Epithelial cell of esophagus (primary cell): ENCODE measurements at regions not wholly inside any gene's neighbourhood (a gene's known extent, or its start where the extent isn't known, plus 50 kb on each side); places are given as distances from the start of the nearest gene placed in this dataset.

Experiments
- DNase-seq: peaks from one replicate; pipeline ENCODE4 v3.0.0; 2010; ENCODE audit warnings: low read depth
- H3K4me3 ChIP-seq: 2 replicates; pipeline ENCODE4 v1.5.1; 2011; ENCODE audit warnings: mild to moderate bottlenecking, low read length, control low read depth
- CTCF ChIP-seq: IDR thresholded peaks from 2 replicates; pipeline ENCODE4 v1.5.1; 2011; ENCODE audit warnings: low read depth, mild to moderate bottlenecking, low read length, control low read depth, inconsistent platforms; ENCODE audit not compliant: insufficient read depth; ENCODE audit errors: missing control alignments

GRCh38 chr11:122344215-122344614, 228.2 kb upstream of the BLID start:
- peak; percentile 44 for DNase-seq
- no peak for TF ChIP-seq CTCF
- H3K4me3 ChIP-seq, result no peak overlapping the region

GRCh38 chr11:122343210-122343609, 227.2 kb upstream of the BLID start:
- no peak overlapping the region for H3K4me3 ChIP-seq
- TF ChIP-seq CTCF, result no peak
- no peak for DNase-seq

GRCh38 chr11:122342089-122342744, 226.2 kb upstream of the BLID start:
- peak; percentile 78 for DNase-seq
- no peak for TF ChIP-seq CTCF
- no peak overlapping the region for H3K4me3 ChIP-seq

DNA sequence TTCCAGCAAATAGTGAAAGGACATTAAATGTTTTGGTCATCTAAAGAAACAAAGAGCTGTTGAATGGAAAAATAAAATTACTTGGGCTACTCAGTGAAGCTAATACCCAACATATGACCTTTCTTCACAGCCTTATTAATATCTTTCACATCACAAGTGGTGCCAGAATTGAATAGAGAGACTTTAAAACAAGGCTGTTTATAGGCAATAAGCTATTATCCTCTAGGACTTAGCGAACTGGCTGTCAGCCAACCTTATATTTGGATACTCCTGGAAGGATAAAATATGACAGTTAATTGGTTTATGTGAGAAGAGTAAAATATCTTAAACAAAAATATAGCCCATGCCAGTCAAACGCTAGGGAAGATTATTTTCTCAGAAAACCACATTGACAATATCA, 225.5 kb upstream of the BLID start:
- TF ChIP-seq CTCF, result no peak
- DNase-seq, result no peak
- H3K4me3 ChIP-seq, result no peak overlapping the region

GRCh38 chr11:122340607-122341290, 224.7 kb upstream of the BLID start:
- H3K4me3 ChIP-seq, result no peak overlapping the region
- DNase-seq, result no peak
- TF ChIP-seq CTCF, result no peak

DNA sequence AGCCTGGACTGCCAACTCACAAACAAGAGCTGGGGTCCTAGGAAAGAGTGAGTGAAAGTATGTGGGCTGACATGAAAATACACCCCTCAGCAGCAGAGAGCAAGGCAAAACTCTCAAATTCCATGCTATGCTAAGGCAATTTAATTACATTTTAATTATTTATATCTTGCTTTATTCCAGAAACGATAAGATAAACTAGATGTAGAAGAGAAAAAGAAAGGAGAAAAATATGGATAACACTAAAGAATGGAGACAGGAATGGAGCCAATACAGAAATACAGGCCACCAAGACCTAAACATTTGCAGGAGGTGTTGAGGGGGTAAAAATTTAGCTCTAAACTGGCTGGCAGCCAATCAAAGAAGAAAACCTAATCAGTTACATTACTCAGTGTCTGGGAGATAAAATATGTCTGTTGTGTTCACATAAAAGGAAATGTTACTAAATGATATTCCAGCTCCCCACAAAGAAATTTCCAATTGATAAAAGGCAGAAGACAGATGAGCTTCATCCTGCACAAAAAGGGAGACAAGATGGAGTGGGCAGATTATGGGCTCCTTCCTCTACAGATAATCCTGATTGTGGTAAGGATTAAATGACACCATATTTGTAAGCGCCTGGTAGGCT, 223.5 kb upstream of the BLID start:
- TF ChIP-seq CTCF, result no peak
- H3K4me3 ChIP-seq, result no peak overlapping the region
- no peak for DNase-seq
